ENCODE measurements at regions not wholly inside any gene's neighbourhood (a gene's known extent, or its start where the extent isn't known, plus 50 kb on each side); places are given as distances from the start of the nearest gene placed in this dataset.

- H3K79me2 ChIP-seq = no peaks in the 10 kb centered on the region
- H3K27ac ChIP-seq = no peak overlapping the region
- no peaks in the 10 kb centered on the region for H3K27me3 ChIP-seq (ENCODE audit: control insufficient read depth, insufficient read depth, low read length)
- H3K9me3 ChIP-seq (ENCODE audit: control insufficient read depth, low read length) = no peaks in the 10 kb centered on the region
- H3K36me3 ChIP-seq (ENCODE audit: control insufficient read depth, insufficient read depth, low read length) = no peaks in the 10 kb centered on the region
- no peak overlapping the region for H3K4me3 ChIP-seq (ENCODE audit: low read depth, low read length)
- no peak overlapping the region for H3K9ac ChIP-seq
- no peak overlapping the region for H3K4me2 ChIP-seq (ENCODE audit: low read length)
- TF ChIP-seq CTCF (IDR thresholded peaks at IDR 0.05) = no peak
- no peaks in the 10 kb centered on the region for H3K4me1 ChIP-seq
- H2AFZ ChIP-seq = no peak overlapping the region
Measured at GRCh38 chr3:22856811-22857210, 346.3 kb upstream of the UBE2E2 start.

- Histone ChIP-seq H3K4me2 (ENCODE audit: low read length) (no peak overlapping the region), H3K4me3 (ENCODE audit: low read depth, low read length) (no peak overlapping the region), H3K9ac (no peak overlapping the region), H3K27me3 (ENCODE audit: control insufficient read depth, insufficient read depth, low read length) (no peaks in the 10 kb centered on the region), H3K79me2 (no peaks in the 10 kb centered on the region), H3K36me3 (ENCODE audit: control insufficient read depth, insufficient read depth, low read length) (no peaks in the 10 kb centered on the region), H3K27ac (no peak overlapping the region), H2AFZ (no peak overlapping the region), H3K9me3 (ENCODE audit: control insufficient read depth, low read length) (no peaks in the 10 kb centered on the region), H3K4me1 (no peaks in the 10 kb centered on the region)
- no peak for TF ChIP-seq CTCF (IDR thresholded peaks at IDR 0.05)
Measured at GRCh38 chr3:22858486-22858885, 344.6 kb upstream of the UBE2E2 start.

DNA sequence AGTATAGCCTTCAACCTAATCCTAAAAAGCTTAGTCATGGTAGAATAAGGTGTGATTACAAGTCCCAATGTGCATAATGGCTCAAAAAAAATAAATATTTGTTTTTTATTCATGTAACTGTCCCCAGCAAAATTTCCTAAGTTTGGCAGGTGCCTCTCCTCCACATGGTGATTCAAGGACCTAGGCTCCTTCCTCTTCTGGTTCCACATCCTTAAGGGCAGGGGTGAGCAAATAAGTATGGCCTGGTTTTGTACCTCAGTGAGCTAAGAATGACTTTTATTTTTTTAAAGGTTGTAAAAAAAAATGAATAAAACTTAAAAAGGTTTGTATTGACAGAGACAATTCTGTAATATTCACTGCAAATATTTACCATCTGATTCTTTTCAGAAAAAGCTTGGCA lies 343.5 kb upstream of the UBE2E2 start:
- H3K4me2 ChIP-seq (ENCODE audit: low read length) = no peak overlapping the region
- H3K27me3 ChIP-seq (ENCODE audit: control insufficient read depth, insufficient read depth, low read length) = no peaks in the 10 kb centered on the region
- no peak overlapping the region for H2AFZ ChIP-seq
- no peak for TF ChIP-seq CTCF (IDR thresholded peaks at IDR 0.05)
- no peak overlapping the region for H3K27ac ChIP-seq
- no peak overlapping the region for H3K4me3 ChIP-seq (ENCODE audit: low read depth, low read length)
- H3K36me3 ChIP-seq (ENCODE audit: control insufficient read depth, insufficient read depth, low read length) = no peaks in the 10 kb centered on the region
- no peaks in the 10 kb centered on the region for H3K79me2 ChIP-seq
- no peaks in the 10 kb centered on the region for H3K9me3 ChIP-seq (ENCODE audit: control insufficient read depth, low read length)
- H3K4me1 ChIP-seq = no peaks in the 10 kb centered on the region
- H3K9ac ChIP-seq = no peak overlapping the region

DNA sequence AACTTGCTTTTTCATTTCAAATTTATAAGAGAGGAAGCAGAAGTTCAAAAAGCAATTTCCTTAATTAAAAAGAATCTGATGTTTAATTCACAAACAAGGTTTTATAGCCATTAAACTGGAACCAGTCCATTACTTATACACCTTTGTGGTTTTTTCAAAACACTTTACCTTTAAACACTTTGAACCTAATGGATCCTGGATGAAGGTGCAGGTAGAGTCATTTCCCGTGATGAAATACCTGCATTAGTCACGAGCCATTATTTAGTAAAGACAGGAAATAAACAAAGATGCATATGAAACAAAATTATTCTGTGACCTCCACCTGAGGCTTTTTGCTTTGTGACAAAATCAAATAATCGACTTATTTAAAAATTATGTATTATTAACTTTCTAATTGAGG lies 341.7 kb upstream of the UBE2E2 start:
- no peaks in the 10 kb centered on the region for H3K79me2 ChIP-seq

More for the DNA sequence above, 341.7 kb upstream of the UBE2E2 start:
- no peak overlapping the region for H3K27ac ChIP-seq
- H3K4me3 ChIP-seq (ENCODE audit: low read depth, low read length) = no peak overlapping the region
- H3K27me3 ChIP-seq (ENCODE audit: control insufficient read depth, insufficient read depth, low read length) = no peaks in the 10 kb centered on the region
- H2AFZ ChIP-seq = no peak overlapping the region
- H3K36me3 ChIP-seq (ENCODE audit: control insufficient read depth, insufficient read depth, low read length) = no peaks in the 10 kb centered on the region
- TF ChIP-seq CTCF (IDR thresholded peaks at IDR 0.05) = no peak
- H3K9me3 ChIP-seq (ENCODE audit: control insufficient read depth, low read length) = no peaks in the 10 kb centered on the region
- H3K9ac ChIP-seq = no peak overlapping the region
- H3K4me2 ChIP-seq (ENCODE audit: low read length) = no peak overlapping the region
- no peaks in the 10 kb centered on the region for H3K4me1 ChIP-seq

Data from parathyroid adenoma (tissue), 2 donors.